Thymus (tissue), 11 donors: ENCODE measurements at regions not wholly inside any gene's neighbourhood (a gene's known extent, or its start where the extent isn't known, plus 50 kb on each side); places are given as distances from the start of the nearest gene placed in this dataset.

Source experiments
- DNase-seq, 9 donors: peaks; one replicate each; pipeline ENCODE4 v3.0.0-alpha.2; 2013; ENCODE audit warnings: low spot score in 9 of 9, low read depth in 6 of 9, missing footprints in 1 of 9
- H3K27ac ChIP-seq, 2 donors: one replicate each; pipeline ENCODE4 v1.5.1; 2013; ENCODE audit warnings: control low read depth in 1 of 2, low read depth in 1 of 2, low read length in 1 of 2, mild to moderate bottlenecking in 1 of 2, moderate library complexity in 1 of 2
- H3K27me3 ChIP-seq, 2 donors: one replicate each; pipeline ENCODE4 v1.5.1; 2013; ENCODE audit warnings: low read length in 1 of 2; ENCODE audit not compliant: control insufficient read depth in 2 of 2, insufficient read depth in 1 of 2
- H3K36me3 ChIP-seq, 2 donors: one replicate each; pipeline ENCODE4 v1.5.1; 2013; ENCODE audit warnings: low read length in 1 of 2, mild to moderate bottlenecking in 1 of 2, moderate library complexity in 1 of 2; ENCODE audit not compliant: control insufficient read depth in 2 of 2, insufficient read depth in 2 of 2
- H3K4me1 ChIP-seq, 2 donors: one replicate each; pipeline ENCODE4 v1.5.1; 2013; ENCODE audit warnings: low read length in 2 of 2; ENCODE audit not compliant: control insufficient read depth in 2 of 2, insufficient read depth in 2 of 2
- H3K4me3 ChIP-seq, 2 donors: one replicate each; pipeline ENCODE4 v1.5.1; 2013; ENCODE audit warnings: low read length in 2 of 2, control low read depth in 1 of 2, mild to moderate bottlenecking in 1 of 2
- H3K9me3 ChIP-seq, 2 donors: one replicate each; pipeline ENCODE4 v1.5.1; 2013; ENCODE audit warnings: low read length in 1 of 2, mild to moderate bottlenecking in 1 of 2; ENCODE audit not compliant: control insufficient read depth in 2 of 2, insufficient read depth in 1 of 2
- WGBS: extraction: QIAGEN DNeasy Blood & Tissue Kit; methylation state at CpG from one replicate; pipeline ENCODE4 v1.1.7; 2013; 5-methylcytosine and 5-hydroxymethylcytosine counted together
- donor health status: healthy.

DNA sequence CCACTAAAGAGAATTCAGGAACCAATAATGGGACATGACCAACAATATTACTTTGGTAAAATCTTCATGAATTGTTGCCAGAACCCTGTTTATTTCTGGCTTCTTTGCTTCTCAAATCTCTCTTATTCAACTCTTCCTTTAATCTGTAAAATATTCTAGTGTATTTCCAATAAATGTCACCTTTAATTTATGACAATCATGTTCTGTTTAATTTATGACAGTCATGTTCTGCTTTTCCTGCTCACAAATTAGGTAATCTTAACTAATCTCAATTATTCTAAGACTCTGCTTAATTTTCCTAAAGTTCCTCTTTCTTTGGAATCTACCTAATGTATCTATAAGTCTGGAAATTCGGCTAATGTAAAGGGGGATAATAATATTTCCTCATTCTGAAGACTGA is 847.6 kb upstream of the KLHL1 start:
- Histone ChIP-seq H3K27ac (no peak overlapping the region), H3K4me1 (no peaks in the 10 kb centered on the region), H3K9me3 (no peaks in the 10 kb centered on the region), H3K27me3 (no peaks in the 10 kb centered on the region), H3K4me3 (no peak overlapping the region), H3K36me3 (no peaks in the 10 kb centered on the region)
- DNase-seq: no peak
- WGBS: 66% methylated on average over 1 of the region's 1 CpG

DNA sequence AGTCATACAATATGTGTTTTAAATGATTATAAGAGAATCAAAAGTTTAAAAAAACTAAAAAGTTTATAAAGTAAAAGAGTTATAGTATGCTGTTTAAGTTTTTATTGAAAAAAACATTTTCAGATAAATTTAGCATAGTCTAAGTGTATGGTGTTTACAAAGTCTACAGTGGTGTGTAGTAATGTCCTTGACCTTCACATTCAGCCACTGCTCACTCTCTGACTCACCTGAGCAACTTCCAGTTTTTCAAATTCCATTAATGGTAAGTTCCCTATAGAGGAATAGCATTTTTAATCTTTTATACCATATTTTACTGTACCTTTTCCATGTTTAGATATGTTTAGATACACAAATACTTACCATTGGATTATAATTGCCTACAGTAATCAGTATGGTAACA is 842.4 kb upstream of the KLHL1 start:
- H3K36me3 ChIP-seq: no peaks in the 10 kb centered on the region
- H3K27ac ChIP-seq: no peak overlapping the region
- H3K9me3 ChIP-seq: no peaks in the 10 kb centered on the region
- no peaks in the 10 kb centered on the region for H3K4me1 ChIP-seq
- no peaks in the 10 kb centered on the region for H3K27me3 ChIP-seq
- no peak for DNase-seq
- H3K4me3 ChIP-seq: no peak overlapping the region

DNA sequence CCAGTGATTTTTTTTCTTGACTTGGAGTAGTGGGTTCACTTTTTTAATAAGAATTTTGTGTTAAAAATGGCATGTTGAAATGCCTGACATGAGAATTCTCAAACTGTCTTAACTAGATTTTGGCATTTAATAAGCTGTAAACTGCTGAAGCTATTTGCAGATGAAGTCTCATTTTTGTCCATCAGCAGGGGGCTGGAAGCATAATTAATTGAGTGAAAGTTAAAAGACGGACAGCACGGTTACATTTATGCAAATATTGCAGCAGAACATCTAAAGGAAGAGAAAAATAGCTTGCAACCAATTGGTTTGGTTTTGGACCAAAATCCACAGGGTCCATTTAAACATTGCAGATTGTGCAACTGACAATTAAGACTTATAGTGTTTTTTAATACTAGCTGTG is 837.3 kb upstream of the KLHL1 start:
- WGBS: 93% methylated on average over 2 of the region's 2 CpGs
- Histone ChIP-seq H3K4me1 (no peaks in the 10 kb centered on the region), H3K27me3 (no peaks in the 10 kb centered on the region), H3K9me3 (no peaks in the 10 kb centered on the region), H3K27ac (no peak overlapping the region), H3K4me3 (no peak overlapping the region), H3K36me3 (no peaks in the 10 kb centered on the region)
- DNase-seq: no peak

DNA sequence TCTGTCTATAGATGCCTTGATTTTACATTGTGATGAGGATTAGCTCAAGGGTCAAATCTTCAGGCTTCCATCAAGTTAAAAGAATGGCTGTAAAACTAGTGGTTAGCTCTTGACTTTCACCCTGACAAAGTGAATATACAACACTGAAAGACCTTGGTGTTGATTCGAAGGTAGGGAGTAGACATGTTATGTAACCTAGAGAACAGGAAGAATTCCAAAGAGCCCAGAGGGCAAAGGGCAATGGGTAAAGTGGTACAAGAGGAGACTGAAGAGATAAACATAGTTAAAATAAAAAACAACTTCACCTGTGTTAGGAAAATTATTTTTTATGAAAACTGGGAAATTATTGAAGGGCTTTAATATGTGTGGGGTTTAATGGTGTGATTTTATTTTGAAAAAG is 833.2 kb upstream of the KLHL1 start:
- H3K4me3 ChIP-seq: no peak overlapping the region
- H3K4me1 ChIP-seq: no peaks in the 10 kb centered on the region
- WGBS: 93% methylated on average over 1 of the region's 1 CpG

DNA sequence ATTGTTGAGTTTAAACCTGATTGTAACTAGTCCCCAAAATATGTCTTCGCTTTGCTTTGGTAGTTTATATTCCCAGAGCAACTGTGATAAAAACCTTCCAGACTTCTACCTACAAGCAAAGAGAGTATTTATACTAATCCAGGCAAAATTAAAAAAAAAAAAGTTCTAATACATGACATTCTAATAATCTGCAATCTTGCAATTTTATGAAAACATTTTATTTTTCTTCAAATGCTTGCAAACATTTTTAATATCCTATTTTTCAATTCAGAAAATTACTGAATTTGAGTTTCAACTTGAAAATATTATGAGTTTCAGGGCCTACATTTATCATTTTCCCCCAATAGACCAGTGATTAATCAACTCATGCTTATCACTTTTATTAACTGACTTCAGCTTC is 830.2 kb upstream of the KLHL1 start:
- Histone ChIP-seq H3K36me3 (no peaks in the 10 kb centered on the region), H3K4me3 (no peak overlapping the region), H3K27me3 (no peaks in the 10 kb centered on the region), H3K4me1 (no peaks in the 10 kb centered on the region), H3K9me3 (no peaks in the 10 kb centered on the region), H3K27ac (no peak overlapping the region)
- 98% methylated on average over 1 of the region's 1 CpG for WGBS
- DNase-seq: no peak

More for the DNA sequence above, 833.2 kb upstream of the KLHL1 start:
- Histone ChIP-seq H3K27me3 (no peaks in the 10 kb centered on the region), H3K27ac (no peak overlapping the region), H3K9me3 (no peaks in the 10 kb centered on the region), H3K36me3 (no peaks in the 10 kb centered on the region)
- DNase-seq: no peak

DNA sequence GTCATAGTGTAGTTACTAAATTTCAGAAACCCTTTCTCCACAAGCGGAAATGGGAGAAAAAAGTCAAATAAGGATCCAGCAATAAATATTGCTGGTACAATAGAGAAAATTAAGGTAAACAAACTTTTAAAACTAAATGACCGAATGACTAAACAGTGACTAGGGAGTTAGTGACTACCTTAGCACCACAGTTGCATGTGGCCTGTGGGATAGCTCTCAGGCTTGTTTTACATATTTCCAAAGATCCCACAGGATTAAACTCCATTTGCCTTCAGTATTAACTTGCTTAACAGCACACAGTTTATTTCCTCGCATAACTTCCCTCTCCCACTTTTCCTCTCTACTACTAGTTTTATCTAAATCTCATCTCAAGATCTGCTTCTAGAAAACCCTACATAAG is 824.3 kb upstream of the KLHL1 start:
- no peak overlapping the region for H3K27ac ChIP-seq
- no peaks in the 10 kb centered on the region for H3K4me1 ChIP-seq
- H3K36me3 ChIP-seq: no peaks in the 10 kb centered on the region
- WGBS: 98% methylated on average over 3 of the region's 3 CpGs
- H3K4me3 ChIP-seq: no peak overlapping the region
- H3K27me3 ChIP-seq: no peaks in the 10 kb centered on the region
- H3K9me3 ChIP-seq: no peaks in the 10 kb centered on the region
- DNase-seq: no peak

DNA sequence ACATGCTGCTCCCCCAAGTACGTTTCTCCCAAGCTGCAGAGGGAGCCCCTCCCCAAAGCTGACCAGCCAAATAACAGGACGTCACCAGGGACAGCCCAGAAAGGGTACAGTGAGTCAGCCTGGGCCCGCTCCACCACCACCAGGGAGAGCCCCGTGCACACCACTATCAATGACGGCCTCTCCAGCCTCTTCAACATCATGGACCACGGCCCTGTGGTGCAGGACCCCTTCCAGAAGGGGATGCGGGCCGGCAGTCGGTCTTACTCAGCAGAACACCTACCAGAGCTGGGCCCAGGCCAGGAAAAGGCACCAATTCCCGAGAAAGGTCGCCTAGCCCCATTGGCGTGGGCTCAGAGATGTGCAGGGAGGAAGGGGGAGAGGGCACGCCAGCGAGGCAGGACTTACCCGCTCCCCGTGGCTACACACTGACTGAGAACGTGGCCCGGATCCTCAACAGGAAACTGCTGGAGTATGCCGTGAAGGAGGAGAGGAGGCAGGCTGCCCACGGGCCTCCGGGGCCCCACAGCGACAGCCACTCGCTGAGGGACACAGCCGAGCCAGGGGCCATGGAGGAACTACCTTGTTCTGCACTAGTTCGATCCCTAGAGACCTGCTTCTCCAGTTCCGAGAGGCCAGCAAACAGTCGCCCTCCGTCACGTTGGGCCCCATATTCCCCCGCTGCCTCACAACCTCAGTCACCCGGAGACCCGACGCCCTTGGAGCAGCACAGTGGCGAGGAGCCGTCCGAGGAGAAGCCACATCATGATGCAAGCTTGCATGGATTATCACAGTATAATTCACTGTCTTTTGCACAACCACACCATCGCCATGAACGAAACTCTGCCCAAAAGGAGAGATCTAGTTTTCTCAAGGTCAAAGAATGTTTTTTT is 815.9 kb upstream of the KLHL1 start:
- 87% methylated on average over 38 of the region's 38 CpGs for WGBS
- H3K36me3 ChIP-seq: no peaks in the 10 kb centered on the region
- H3K27me3 ChIP-seq: no peaks in the 10 kb centered on the region
- no peak for DNase-seq
- no peak overlapping the region for H3K27ac ChIP-seq
- no peak overlapping the region for H3K4me3 ChIP-seq
- no peaks in the 10 kb centered on the region for H3K4me1 ChIP-seq
- peaks cover 0 to 5% of the 10 kb centered on the region in 2 donors for H3K9me3 ChIP-seq

DNA sequence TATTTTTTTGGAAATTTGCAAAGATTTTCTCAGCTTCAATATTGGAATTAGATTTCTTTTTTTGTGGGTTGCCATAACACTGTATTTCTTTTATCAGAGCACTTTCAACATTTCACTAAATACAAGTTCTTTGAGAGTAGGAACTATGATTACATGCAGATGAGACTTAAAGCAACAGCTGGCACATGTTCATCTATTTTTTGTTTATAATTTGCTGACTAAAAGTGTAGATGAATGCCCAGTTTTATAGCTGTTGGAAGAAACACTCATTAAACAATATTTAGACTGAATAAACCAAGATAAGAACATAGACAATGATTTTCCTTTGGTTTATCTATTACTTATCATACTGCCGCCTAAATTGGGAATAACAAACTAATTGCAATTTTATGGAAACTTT is 803.0 kb upstream of the KLHL1 start:
- no peak overlapping the region for H3K4me3 ChIP-seq
- 99% methylated on average over 1 of the region's 1 CpG for WGBS
- H3K4me1 ChIP-seq: no peaks in the 10 kb centered on the region
- no peaks in the 10 kb centered on the region for H3K36me3 ChIP-seq
- H3K27me3 ChIP-seq: no peaks in the 10 kb centered on the region
- H3K9me3 ChIP-seq: no peaks in the 10 kb centered on the region
- no peak for DNase-seq
- H3K27ac ChIP-seq: no peak overlapping the region

DNA sequence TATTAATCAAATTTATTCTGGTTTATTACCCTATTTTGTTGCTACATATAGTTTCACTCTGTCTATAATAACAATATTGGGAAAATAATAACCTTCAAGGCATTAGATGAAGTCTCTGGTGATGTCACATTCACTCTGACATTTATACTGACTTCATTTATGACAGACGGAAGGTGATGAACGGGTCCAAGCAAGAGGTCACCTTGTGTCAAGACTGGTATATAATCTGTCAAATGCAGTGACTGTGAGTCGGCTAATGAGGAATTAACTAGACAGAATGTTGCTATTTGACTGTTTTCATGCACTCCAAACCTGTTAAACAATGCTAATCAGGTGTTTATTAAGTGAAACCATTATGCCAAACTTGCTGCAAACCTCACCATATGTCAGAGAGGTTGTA is 800.5 kb upstream of the KLHL1 start:
- Histone ChIP-seq H3K4me1 (no peaks in the 10 kb centered on the region), H3K4me3 (no peak overlapping the region), H3K36me3 (no peaks in the 10 kb centered on the region), H3K27me3 (no peaks in the 10 kb centered on the region), H3K9me3 (no peaks in the 10 kb centered on the region), H3K27ac (no peak overlapping the region)
- 95% methylated on average over 3 of the region's 3 CpGs for WGBS
- no peak for DNase-seq
